ENCODE measurements at regions not wholly inside any gene's neighbourhood (a gene's known extent, or its start where the extent isn't known, plus 50 kb on each side); places are given as distances from the start of the nearest gene placed in this dataset.

DNA sequence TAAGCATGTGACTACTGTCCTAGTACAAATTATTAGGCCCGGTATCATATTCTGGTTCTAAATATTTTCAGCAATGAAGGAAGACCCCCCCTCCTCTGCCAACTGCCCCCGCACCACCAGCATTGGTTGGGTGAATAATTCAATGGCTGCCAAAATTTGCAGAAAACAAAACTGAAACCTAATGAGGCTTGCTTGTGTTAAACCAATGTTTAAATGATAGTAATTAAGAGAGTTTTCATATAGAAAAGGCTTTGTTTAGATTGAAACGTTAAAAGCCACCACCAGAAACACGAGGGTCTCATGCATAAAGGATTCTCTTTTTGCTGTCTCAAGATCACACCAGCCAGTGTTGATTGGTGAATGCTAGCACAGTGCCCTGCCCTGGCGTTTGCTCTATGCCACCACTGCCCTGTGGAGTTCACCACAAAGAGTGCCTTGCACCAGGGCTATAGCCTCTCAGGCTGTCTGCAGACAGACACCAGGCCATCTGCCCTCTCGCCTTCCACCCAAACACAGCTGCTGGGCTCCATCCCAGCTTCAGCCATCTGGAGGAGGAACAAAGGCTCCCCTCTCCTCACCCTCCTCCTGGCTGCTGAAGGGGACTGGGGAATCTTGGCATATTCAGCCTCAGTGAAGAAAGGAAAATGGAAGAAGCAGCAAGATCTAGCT lies 200.3 kb upstream of the PFN2 start:
- Mint-ChIP-seq H3K4me1 (ENCODE audit: low read depth in 2 of 2) (no peaks in the 10 kb centered on the region), H3K27ac (no peak overlapping the region)

DNA sequence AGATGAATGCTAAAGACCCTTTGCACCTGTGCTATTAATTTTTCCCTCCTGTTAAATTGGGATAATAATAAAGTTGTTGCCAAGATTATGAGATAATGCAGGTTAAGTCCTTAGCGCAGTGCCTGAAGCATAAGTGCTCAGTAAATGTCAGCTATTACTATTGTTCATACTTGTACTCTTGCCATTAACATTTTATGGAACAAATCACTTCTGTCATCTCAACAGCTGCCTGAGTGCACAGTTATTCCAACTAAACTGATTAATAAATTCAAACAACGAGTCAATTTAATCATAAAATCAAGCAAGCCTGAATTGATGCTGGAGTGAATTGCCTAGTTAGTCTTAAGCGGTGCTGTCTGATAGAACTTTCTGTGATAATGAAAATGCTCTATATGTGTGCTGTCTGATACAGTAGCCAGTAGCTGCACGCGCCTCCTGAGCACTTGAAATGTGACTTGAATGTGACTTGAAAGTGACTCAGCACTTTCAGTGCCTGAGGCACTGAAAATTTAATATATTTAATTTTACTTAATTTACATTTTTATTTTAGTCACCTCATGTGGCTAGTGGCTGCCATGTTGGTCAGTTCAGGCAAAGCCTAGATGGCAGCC lies 198.7 kb upstream of the PFN2 start:
- DNase-seq (ENCODE audit: low spot score): no peak
- Mint-ChIP-seq H3K36me3 (no peaks in the 10 kb centered on the region), H3K27ac (no peak overlapping the region), H3K9me3 (no peaks in the 10 kb centered on the region), H3K4me3 (no peak overlapping the region), H3K27me3 (peaks cover 6 to 17% of the 10 kb centered on the region in 2 donors), H3K4me1 (ENCODE audit: low read depth in 2 of 2) (no peaks in the 10 kb centered on the region)
- no peak for ATAC-seq

More for the DNA sequence above, 200.3 kb upstream of the PFN2 start:
- ATAC-seq (peak in 1 of 2 donors; percentile 28), DNase-seq (ENCODE audit: low spot score) (no peak)
- no peak overlapping the region for H3K4me3 Mint-ChIP-seq
- H3K36me3 Mint-ChIP-seq: no peaks in the 10 kb centered on the region
- peaks cover 18 to 20% of the 10 kb centered on the region in 2 donors for H3K27me3 Mint-ChIP-seq
- no peaks in the 10 kb centered on the region for H3K9me3 Mint-ChIP-seq

DNA sequence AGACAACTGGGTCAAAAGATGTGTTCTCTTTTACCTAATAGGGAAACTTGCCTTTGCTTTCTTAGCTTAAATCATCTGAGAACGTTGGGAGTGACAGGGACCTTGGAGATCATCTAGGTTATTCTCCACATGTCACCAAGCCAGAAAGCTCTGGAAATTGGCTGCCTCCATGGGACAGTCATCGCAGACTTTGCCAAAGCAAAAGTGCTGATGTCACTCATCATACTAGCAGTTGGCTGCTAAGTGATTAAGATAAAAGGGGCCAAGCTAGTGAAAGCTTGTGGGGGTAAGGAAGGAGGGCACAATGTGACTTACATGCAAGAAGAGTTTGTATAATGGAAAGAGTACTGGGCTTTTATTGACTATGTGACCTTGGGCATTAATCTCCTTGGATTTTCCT lies 198.0 kb upstream of the PFN2 start:
- H3K4me1 Mint-ChIP-seq (ENCODE audit: low read depth in 2 of 2): no peaks in the 10 kb centered on the region
- DNase-seq (ENCODE audit: low spot score): no peak
- H3K36me3 Mint-ChIP-seq: no peaks in the 10 kb centered on the region
- no peaks in the 10 kb centered on the region for H3K9me3 Mint-ChIP-seq
- peaks cover 5 to 13% of the 10 kb centered on the region in 2 donors for H3K27me3 Mint-ChIP-seq
- H3K27ac Mint-ChIP-seq: no peak overlapping the region
- no peak for ATAC-seq
- H3K4me3 Mint-ChIP-seq: no peak overlapping the region

DNA sequence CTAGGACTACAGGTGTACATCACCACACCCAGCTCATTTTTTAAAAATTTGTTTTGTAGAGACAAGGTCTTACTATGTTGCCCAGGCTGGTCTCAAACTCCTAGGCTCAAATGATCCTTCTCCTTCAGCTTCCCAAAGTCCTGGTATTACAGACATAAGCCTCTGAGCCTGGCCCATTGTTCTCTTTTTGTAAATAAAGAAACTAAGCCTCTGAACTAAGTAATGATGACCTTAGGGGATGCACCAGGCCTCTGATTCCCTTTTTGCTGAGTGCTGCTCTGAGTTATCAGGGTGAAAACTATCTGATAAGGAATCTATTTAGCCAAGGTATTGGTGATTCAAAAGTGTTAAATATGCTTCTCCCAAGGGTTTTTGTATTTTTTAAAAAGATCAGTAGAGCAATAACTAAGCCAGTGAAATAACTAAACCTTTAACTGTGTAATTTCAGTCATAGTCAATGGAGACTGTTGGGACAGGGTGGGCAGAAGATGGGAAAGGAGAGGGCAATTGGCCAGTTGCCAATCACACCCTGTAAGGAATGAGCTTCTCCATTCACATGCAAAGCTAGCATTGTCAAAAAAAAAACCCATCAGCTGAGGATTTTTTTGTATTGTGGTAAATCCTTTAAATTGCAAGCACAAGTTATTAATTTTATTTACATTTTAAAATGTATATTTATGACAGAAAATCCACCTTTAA lies 194.8 kb upstream of the PFN2 start:
- ATAC-seq (no peak), DNase-seq (ENCODE audit: low spot score) (no peak)
- H3K4me3 Mint-ChIP-seq: no peak overlapping the region
- H3K27ac Mint-ChIP-seq: no peak overlapping the region
- H3K9me3 Mint-ChIP-seq: no peaks in the 10 kb centered on the region
- no peaks in the 10 kb centered on the region for H3K4me1 Mint-ChIP-seq (ENCODE audit: low read depth in 2 of 2)
- no peaks in the 10 kb centered on the region for H3K36me3 Mint-ChIP-seq
- peaks cover 7 to 19% of the 10 kb centered on the region in 2 donors for H3K27me3 Mint-ChIP-seq

DNA sequence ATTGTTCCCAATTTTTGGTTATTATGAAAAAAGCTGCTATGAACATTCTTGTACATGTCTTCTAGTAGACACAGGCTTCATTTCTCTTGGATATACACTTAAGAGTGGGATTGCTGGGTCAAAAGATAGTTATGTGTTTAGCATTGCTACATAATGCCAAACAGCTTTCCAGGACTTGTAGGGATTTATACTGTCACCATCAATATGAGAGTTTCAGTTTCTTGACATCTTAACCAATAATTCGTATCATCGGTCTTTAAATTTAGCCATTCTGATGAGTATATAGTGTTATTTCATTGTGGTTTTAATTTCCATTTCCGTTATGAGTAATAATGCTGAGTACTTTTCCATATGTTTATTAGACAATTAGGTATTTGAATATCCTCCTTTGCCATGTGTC lies 190.3 kb upstream of the PFN2 start:
- no peaks in the 10 kb centered on the region for H3K36me3 Mint-ChIP-seq
- no peak overlapping the region for H3K4me3 Mint-ChIP-seq
- no peaks in the 10 kb centered on the region for H3K4me1 Mint-ChIP-seq (ENCODE audit: low read depth in 2 of 2)
- H3K9me3 Mint-ChIP-seq: no peaks in the 10 kb centered on the region
- no peak for ATAC-seq
- DNase-seq (ENCODE audit: low spot score): no peak
- no peak overlapping the region for H3K27ac Mint-ChIP-seq
- H3K27me3 Mint-ChIP-seq: peaks cover 8 to 30% of the 10 kb centered on the region in 2 donors

DNA sequence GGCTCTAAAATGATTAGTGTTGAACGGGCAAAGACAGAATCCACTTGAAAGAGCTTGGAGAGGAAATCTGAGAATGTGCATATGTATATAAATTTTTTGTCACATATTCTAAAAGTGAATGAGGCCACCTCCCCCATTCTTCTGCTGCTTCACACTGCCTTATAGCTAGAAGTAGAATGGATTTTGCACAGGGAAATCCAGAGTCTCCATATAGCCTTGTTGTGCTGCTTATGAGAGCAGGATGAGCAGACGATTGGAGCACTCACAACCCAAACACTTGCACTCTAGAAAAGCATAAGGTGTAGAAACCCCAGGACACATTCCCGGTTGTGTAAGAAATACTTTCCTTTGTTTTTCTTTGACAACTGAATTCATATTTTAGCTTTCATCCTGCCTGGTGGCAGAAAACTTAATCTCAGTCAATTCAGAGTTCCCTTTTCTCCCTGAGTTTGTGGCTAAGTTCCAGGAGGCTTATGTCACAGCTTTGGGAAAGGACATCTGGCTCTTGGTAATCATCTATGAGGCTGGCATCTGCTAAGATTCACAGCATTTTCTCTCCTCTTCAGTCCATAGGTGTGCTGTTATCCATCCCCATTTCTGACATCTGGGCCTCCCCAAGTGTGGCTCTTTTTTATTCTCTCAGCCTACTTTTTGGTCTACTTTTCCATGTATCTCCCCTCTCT lies 188.4 kb upstream of the PFN2 start:
- no peak for ATAC-seq
- no peak for DNase-seq (ENCODE audit: low spot score)
- H3K4me1 Mint-ChIP-seq (ENCODE audit: low read depth in 2 of 2): no peaks in the 10 kb centered on the region
- H3K27ac Mint-ChIP-seq: no peak overlapping the region
- no peak overlapping the region for H3K4me3 Mint-ChIP-seq
- no peaks in the 10 kb centered on the region for H3K36me3 Mint-ChIP-seq
- H3K27me3 Mint-ChIP-seq: peaks cover 4 to 30% of the 10 kb centered on the region in 2 donors
- H3K9me3 Mint-ChIP-seq: no peaks in the 10 kb centered on the region

DNA sequence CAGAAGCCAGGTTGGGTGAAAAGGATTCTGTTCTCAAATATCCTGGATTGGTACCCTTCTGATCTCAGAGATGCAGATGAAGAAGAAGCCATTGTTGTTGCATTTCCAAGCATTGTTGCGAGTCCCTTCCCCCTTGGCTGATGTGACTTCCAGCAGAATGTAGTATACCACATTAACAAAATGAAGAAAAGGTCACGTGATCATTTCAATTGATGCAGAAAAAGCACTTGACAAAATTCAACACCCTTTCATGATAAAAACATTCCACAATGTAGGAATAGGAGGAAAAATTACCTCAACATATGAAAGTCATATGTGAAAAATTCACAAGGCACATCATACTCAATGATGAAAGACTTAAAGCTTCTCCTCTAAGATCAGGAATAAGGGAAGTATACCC lies 181.9 kb upstream of the PFN2 start:
- DNase-seq (ENCODE audit: low spot score) (no peak), ATAC-seq (no peak)
- no peaks in the 10 kb centered on the region for H3K9me3 Mint-ChIP-seq
- no peak overlapping the region for H3K4me3 Mint-ChIP-seq
- H3K27ac Mint-ChIP-seq: no peak overlapping the region
- no peaks in the 10 kb centered on the region for H3K36me3 Mint-ChIP-seq
- peaks cover 0 to 2% of the 10 kb centered on the region in 2 donors for H3K4me1 Mint-ChIP-seq (ENCODE audit: low read depth in 2 of 2)
- peaks cover 17 to 50% of the 10 kb centered on the region in 2 donors for H3K27me3 Mint-ChIP-seq

DNA sequence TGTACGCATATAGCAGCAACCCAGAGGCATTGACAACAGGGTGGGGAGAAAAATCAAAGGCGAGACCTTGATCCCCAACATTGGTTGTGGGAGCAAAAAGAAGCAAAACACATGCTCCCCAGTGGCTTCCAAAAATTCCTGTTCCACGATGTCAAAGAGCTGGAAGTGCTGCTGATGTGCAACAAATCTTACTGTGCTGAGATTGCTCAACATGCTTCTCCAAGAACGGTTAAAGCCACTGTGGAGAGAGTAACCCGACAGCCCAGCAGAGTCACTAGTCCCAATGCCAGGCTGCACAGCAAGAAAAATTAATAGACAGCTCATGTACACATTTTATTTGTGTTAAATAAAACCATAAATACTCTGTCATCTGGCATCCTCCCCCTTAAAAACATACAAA lies 179.9 kb upstream of the PFN2 start:
- Mint-ChIP-seq H3K4me3 (no peak overlapping the region), H3K9me3 (no peaks in the 10 kb centered on the region), H3K27ac (no peak overlapping the region), H3K27me3 (peaks cover 17 to 39% of the 10 kb centered on the region in 2 donors), H3K4me1 (ENCODE audit: low read depth in 2 of 2) (peaks cover 0 to 9% of the 10 kb centered on the region in 2 donors), H3K36me3 (no peaks in the 10 kb centered on the region)
- ATAC-seq (no peak), DNase-seq (ENCODE audit: low spot score) (no peak)

DNA sequence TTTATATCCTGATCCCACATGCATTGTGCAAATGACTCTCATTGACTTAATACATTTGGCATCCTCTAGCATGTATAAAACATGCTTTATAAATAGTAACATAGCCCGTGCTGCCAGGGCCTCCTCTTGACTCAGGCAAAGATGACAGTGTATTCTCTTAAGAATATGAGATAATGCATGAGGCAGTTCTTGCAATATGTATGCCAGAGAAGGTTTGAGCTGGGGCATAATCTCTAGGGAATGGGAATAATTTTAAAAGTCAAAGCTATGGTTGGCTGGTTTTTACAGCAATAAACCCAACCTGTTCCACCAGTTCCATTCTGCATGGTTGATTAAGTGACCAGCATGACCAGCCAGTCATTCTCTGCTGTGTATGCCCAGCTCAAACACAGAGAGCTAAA lies 179.0 kb upstream of the PFN2 start:
- H3K4me3 Mint-ChIP-seq: no peak overlapping the region
- ATAC-seq: no peak

DNA sequence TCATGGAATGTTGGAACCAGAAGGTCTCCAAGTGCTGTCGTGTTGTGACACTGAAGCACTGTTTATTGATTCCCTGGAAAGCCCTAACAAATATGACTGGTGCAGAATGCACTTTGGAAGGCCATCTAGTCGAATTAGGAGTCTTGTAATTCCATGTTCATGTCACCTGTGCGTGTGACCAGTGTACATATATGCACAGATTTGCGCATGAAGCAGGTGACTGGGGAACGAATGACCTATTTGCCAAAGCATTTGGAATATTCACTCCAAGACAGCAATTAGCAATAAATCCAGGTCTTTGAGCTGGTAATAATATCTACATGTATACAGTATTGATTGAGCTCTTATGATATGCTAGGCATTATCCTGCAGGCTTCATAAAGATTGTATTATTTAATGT lies 177.5 kb upstream of the PFN2 start:
- Mint-ChIP-seq H3K4me1 (ENCODE audit: low read depth in 2 of 2) (peaks cover 0 to 9% of the 10 kb centered on the region in 2 donors), H3K9me3 (no peaks in the 10 kb centered on the region), H3K27ac (no peak overlapping the region), H3K27me3 (peaks cover 18 to 42% of the 10 kb centered on the region in 2 donors), H3K36me3 (no peaks in the 10 kb centered on the region), H3K4me3 (no peak overlapping the region)
- DNase-seq (ENCODE audit: low spot score) (no peak), ATAC-seq (no peak)

More for the DNA sequence above, 179.0 kb upstream of the PFN2 start:
- no peak for DNase-seq (ENCODE audit: low spot score)
- Mint-ChIP-seq H3K4me1 (ENCODE audit: low read depth in 2 of 2) (peaks cover 0 to 9% of the 10 kb centered on the region in 2 donors), H3K27me3 (peaks cover 17 to 41% of the 10 kb centered on the region in 2 donors), H3K27ac (no peak overlapping the region), H3K36me3 (no peaks in the 10 kb centered on the region), H3K9me3 (no peaks in the 10 kb centered on the region)

DNA sequence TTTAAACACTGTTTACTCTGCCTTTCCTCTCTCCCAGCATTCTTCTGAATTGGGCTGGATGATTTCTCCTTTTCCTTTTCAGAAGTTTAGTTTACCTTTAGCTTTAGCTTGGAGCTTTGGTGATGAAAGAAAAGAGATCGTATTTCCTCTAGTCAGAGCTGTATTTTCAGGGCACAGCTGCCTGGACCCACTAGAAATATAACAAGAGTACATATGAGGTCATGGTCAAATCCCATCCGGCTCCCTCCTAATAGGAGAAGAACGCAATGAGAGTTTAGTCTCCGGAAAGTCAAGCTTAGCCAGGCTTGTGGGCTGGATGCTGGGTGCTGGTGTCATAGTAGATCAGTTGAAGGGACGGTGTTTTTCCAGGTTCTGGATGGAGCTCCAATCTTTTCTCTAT lies 177.1 kb upstream of the PFN2 start:
- Mint-ChIP-seq H3K4me1 (ENCODE audit: low read depth in 2 of 2) (peaks cover 0 to 9% of the 10 kb centered on the region in 2 donors), H3K36me3 (no peaks in the 10 kb centered on the region), H3K4me3 (no peak overlapping the region), H3K9me3 (no peaks in the 10 kb centered on the region), H3K27me3 (peaks cover 18 to 38% of the 10 kb centered on the region in 2 donors), H3K27ac (no peak overlapping the region)
- DNase-seq (ENCODE audit: low spot score) (no peak), ATAC-seq (no peak)

DNA sequence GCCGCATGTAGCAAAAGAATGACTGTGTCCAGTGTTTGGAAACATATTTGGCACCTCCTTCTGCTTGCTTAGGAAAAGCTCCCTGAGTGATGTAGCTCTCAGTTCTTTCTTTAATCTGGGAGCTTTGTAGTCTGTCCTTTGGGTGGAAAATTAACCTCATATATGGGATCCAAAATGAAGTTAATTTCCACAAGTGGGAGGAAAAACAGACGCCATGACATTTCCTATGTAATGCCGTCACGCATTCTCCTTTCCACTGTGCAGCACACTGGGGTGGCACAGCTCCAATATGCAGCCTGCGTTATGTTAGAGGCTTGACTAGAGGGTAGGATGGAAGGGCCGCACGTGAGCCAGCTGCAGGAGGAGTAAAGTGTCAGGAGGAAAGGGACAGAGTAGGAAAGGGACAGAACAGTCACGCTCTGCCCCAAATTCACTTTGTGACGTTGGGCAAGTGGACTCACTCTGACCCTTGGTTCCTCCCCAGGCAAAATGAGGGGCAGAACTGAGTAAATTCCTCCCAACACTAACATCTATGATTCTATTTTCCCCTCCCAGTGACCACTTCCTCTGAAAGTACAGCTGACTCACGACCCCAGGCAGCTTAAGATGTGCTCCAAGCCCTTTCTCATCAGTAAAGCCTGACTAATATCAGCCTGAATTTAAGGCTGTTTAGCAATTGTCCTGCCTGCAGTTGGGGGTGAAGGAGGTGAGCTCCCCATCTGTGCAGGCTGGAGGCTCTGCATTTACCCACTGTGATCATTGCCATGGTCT lies 176.5 kb upstream of the PFN2 start:
- no peaks in the 10 kb centered on the region for H3K9me3 Mint-ChIP-seq
- no peaks in the 10 kb centered on the region for H3K36me3 Mint-ChIP-seq
- ATAC-seq (peak; percentile 77 to 81), DNase-seq (ENCODE audit: low spot score) (no peak)
- H3K4me1 Mint-ChIP-seq (ENCODE audit: low read depth in 2 of 2): peaks cover 0 to 9% of the 10 kb centered on the region in 2 donors
- H3K27ac Mint-ChIP-seq: no peak overlapping the region
- peaks cover 18 to 32% of the 10 kb centered on the region in 2 donors for H3K27me3 Mint-ChIP-seq
- no peak overlapping the region for H3K4me3 Mint-ChIP-seq

DNA sequence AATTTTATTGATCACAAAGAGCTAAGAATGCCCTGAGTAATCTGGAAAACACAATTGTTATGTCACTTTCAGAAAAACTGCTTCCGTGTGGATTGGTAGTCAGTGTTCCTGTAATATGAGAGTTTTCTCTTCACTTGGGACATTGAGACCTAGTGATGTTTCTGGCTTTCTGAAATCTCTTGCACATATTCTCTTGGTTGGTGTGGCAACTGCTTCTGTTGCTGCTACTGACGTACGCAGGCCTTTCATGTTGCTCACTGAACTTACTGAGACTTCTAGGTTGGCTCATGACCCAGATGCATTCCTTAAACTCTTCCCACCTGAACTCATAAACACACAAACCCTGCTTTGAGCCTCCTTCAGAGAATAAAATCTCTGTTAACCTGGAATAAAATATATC lies 175.0 kb upstream of the PFN2 start:
- Mint-ChIP-seq H3K27me3 (peaks cover 4 to 17% of the 10 kb centered on the region in 2 donors), H3K36me3 (no peaks in the 10 kb centered on the region), H3K4me1 (ENCODE audit: low read depth in 2 of 2) (peaks cover 0 to 9% of the 10 kb centered on the region in 2 donors), H3K9me3 (no peaks in the 10 kb centered on the region), H3K4me3 (no peak overlapping the region), H3K27ac (no peak overlapping the region)
- DNase-seq (ENCODE audit: low spot score) (no peak), ATAC-seq (no peak)
